GM18867 (cell line): ENCODE measurements at regions not wholly inside any gene's neighbourhood (a gene's known extent, or its start where the extent isn't known, plus 50 kb on each side); places are given as distances from the start of the nearest gene placed in this dataset.

Experiments
- ATAC-seq: cut with Tn5 transposase; IDR thresholded peaks from one replicate; pipeline ENCODE4 v1.9.1; 2021; ENCODE audit warnings: mild to moderate bottlenecking, moderate library complexity; ENCODE audit not compliant: unreplicated experiment

DNA sequence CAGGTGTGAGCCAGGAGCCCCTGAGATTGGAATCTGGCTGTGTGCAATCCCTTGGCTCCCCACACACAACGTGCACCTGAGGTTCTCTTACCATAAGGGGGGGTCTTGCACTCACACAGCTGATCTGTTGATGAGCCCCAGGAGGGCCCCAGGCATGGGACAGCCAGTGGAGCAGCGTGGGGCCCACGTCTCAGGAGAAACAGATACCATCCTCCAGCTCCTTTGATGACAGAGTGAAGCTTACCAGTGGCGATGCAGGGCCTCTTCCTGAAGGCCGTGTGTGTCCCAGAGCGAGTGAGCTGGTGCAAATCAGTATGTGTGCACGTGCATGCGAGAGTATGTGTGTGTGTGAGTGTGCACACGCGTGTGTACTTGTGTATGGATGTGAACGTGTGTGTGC, 287.4 kb downstream of the IRX1 start:
- ATAC-seq = no peak

DNA sequence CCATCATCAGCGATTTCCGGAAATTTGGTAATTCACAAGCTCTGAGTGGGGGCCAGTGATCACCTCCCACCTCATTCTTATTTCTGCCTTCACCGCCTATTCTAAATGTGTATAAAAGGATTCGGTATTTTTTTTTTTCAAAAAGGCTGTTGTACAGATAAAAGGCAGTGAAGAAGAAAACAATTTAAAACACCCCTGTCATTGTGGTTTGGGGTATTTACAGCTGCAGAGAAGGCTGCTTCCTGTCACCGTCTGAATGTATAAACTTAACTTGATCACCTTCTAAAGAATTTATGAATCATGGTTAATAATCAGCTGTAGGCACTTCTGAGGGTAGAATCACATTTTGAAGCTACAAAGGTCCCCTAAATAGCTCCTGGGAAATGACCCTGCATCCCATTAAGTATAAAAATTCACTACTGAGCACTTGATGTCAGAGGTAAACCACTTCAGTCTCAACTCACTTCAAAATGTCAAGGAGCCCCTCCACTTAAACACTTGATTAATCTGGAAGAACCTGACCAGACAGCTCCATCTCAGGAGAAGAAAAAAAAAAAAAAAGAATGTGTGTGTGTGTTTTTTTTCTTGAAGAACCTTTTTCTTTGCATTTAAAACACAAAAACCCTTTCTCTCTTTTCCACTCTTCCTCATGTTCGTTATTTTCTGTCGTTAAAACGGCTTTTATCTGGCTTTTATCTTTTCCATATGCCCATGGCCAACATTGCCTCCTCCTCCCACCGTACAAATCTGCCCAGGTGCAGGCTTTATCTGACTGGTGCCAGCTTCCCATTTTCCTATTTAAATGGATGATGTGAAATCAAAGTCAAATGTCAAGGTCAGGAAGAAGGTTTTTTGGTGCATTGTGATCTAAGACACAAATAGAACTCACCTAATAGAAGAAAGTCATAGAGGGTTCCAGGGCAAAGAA, 291.2 kb downstream of the IRX1 start:
- no peak for ATAC-seq

DNA sequence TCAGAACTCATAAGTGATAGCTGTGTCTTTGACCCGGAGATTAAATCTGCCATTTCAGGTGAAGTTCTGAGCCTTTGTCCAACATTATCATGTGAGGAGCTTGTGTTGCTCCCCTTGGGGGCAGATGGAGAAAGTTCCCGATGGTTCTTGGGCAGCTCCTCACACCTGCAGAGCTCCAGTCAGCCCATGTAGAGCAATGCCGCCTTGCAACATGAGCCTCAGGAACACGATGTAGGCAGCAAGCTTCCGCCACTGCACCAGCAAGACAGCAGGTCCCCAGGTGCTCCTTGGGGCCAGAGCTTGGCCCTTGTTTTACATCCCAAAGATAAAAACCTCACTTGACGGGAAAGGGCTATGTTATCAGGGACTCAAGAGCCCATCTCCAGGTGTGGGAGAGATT, 292.7 kb downstream of the IRX1 start:
- ATAC-seq = no peak

DNA sequence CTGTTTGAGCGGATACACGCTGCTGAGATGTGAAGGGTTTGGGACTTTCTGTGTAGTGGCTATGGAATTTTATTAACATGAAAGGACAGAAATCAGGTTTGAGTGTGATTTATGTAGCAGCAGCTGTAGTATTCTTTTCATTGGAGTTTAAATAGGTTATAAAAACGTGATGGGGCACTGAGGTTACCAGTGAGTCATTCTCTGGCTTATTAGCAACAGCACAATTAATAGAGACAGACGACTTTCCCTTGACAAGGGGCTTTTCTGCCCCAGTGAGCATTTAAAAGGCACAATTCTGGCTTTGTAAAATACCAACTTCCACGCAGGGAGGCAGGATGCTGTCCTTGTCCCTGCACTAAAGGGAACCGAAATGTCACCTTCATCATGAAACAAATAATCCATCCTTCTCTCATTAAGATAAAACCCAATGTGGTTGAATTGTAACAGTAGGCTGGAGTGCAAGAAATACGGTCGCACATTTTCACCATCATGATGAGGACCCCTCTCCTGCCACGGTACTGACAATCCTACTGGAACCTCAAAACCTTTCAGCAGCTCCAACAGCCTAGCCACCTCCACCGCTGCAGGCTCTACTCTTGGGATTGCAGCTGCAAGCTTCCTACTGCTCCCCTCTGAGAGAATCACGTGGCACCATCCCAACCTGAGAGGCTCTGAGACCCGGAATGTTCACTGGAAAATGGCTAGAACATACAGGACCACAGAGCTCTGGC, 293.9 kb downstream of the IRX1 start:
- ATAC-seq = no peak

DNA sequence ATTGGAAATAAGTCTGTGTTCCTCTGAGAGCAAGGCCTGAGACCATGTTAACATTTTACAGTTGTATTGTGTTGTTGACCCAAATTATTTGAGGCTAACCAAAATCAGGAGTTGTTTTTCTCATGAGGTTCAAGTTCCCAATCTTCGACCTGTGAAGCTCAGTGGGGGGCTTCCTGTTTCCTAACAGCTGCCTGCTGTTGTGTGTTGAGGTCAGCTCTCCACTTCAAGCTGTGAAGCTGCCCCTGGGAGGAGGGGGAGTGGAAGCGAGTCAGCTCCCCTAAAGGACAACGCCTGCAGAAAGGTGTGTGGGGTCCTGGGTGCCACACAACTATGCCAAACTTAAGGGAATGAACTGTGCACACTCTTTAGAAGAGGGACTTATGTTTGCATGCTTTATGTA, 295.5 kb downstream of the IRX1 start:
- ATAC-seq = no peak

DNA sequence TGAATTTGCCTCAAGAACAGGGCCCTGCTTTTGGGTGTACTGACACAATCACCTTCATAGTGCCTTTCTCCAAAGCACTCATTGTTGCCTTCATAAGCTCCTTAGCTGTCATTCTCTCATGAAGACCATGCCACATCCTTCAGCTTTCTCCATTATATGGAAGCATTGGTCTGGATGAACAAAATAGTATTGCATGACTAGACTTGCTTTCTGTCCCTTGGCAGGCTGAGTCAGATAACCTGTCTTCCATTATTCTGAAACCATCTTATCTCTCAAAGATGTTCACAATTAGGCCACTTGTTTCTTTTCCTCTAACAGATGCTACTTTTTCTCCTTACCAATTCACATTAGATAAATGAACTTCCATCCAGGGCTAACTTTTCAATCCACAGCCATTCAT, 297.9 kb downstream of the IRX1 start:
- ATAC-seq = no peak

DNA sequence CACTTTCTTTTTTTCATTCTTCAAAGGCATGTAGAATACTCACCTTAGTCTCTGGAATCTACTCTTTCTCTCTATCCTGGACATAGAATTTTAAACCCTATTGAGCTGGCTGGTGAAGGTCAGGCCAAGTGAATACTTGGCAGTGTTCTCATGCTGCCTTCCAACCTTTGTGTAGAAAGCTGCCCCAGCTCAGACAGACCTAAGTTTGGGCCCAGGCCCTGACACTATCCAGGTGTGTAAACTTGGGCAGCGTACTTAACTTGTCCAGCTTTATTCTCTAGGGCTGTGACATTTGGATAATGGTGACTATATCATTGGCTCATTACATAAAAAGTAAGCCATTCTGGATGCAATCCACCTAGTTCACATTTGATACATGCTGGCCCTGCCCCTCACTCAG, 298.3 kb downstream of the IRX1 start:
- no peak for ATAC-seq

DNA sequence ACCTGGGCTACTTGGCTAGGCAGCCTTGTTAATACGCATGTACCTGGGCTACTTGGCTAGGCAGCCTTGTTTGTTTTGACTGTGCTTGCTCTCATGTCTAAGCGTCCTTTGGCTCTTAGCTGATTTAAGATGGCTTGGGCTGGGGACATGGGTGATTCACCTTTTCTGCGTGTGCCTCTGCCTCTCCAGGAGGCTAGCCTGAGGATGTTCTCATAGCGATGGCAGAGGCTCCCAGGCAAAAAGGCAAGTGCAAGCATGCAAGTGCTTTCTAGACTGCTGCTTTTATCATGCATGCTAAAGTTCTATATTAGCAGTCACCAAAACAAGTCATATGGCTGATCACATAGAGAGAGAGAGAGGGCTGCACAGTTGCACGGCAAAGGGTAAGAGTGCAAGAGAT, 300.5 kb downstream of the IRX1 start:
- ATAC-seq = no peak

DNA sequence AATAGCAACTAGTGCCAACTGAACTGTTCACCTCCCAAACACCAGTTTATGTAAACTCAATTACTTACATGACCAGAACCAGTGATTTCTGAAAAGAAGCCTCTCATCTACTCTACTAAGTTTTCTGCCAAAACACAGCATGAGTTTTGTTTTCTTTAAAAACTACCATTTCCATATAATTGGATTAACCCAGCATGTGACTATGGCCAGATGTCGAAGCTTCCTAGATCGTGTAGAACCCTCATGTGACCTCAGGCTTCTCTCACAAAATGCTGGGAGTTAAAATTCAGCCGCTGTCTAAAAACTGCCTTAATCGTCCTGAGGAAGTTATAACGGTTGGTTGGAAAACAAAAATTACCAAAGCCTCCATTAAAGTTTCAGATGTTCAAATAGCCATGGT, 303.5 kb downstream of the IRX1 start:
- no peak for ATAC-seq

DNA sequence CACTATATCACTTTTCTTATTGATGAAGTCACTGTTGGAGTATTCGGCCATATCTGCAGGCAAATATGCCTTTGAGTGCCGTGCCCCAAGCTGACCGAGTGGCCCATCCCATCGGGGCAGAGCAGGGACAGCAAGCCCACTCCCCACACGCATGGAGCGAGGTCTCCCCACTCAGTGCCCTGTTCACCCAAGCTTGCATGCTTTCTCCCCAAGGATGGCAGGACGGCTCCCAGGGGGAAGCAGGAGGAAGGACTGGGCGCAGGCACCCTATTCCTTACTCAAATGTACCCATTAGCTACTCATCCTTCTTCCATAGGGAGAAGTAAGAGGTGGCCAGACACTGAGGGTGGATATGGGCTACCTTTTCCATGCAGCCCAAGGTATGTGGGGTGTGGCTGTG, 309.0 kb downstream of the IRX1 start:
- ATAC-seq = no peak

DNA sequence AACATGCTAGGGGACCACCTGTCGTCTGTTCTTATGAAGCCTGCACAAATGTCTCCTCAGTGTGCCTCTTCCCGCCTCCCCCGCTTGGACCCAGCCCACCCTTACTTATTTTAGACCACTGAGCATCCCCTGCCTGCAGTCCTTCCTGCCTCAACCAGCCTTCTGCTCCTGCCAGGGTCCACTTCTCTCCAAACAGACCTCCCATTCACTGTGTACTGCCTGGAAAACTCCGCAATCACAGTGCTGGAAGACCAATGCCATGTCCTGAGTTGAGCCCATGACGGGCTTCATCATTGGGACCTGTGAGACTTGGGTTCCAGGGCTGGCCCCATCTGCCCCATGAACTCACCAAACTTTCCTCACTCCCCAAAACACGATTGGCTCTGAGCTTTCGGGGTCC, 309.4 kb downstream of the IRX1 start:
- ATAC-seq = no peak

DNA sequence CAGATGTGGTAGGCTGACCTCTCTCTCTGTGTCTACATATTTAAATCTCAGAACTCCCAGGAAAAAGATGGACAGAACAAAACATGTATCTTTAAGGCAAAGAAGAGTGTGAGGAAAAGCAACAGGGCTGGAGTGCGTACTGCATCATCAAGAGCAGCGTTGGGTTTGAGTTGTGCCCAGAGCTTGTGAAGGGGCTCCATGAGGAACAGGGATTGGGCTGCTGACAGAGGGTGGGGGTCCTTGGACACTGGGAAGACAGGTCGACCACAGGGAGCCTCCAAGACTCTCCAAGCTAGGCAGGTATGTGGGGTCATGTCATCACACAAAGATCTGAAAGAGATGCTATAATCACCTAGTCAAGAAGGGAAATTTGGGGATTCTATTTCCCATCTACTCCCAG, 309.9 kb downstream of the IRX1 start:
- no peak for ATAC-seq

DNA sequence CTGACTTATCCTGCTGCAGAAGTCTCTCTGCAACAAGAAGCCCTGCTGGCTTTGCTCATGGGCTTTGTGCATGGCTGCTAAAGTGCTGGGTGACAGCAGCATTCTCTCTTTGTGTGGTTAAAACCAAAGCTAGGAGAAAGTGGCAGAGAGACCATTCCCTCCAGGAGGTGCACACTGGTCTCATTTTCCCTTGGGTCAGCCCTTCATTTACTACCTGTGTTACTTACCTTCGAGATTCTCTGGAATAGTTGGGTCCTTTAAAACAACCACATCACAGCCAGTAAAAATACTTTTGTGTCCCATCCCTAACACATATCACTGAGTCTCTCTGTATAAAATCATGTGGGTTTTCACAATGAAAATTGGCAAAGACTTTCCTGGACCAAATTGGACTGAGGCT, 315.5 kb downstream of the IRX1 start:
- ATAC-seq = no peak

DNA sequence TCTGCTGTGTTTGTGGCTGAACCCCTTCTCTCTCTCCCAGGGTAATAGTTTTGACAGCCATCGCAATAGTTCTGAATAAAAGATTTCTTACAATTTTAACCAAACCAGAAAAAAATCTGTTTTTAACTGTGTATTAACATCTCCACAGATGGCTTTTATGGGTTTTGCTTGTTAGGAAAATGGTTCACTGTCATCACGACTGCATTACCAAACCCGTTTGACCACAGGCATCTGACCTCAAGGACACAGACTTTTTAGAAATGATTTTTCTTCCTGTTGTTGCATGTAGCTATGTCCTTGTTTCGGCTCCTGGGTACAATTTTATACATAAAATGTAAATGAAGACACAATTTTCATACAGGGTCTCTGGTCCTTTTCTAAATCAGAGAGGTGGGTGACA, 316.1 kb downstream of the IRX1 start:
- ATAC-seq = no peak

DNA sequence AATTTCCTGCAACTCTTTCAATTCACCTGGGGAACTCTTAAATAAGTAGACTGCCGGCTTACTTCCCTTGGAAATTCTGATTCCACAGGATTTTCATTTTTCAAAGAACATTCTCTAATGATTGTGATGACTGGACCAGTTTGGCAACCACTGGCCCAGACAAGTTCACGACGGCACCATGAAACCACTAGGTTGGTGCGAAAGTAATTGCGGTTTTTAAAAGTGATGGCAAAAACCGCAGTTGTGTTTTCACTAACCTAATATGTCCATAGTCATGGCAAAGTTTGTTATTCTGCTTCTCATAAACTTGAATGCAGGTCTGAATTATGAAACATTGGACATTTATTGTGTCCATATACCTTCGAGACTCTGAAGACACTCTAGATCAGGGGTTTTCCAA, 317.2 kb downstream of the IRX1 start:
- no peak for ATAC-seq

DNA sequence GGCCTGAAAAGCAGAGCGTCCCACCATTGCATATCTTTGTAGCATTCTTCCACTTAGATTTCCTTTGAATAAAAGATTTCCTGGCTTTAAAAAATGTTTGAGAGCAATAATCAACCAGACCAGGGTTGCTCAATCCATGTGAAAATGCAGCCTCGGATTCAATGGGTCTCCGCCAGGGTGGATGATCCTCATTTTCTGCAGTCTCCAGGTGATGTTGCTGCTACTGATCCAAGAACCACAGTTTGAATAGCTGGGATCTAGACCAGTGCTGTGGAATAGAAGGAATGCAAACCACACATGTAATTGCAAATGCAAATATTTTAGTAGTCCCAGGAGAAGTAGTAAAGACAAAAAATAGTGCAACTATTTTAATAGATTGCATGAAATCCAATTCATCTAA, 317.6 kb downstream of the IRX1 start:
- no peak for ATAC-seq

DNA sequence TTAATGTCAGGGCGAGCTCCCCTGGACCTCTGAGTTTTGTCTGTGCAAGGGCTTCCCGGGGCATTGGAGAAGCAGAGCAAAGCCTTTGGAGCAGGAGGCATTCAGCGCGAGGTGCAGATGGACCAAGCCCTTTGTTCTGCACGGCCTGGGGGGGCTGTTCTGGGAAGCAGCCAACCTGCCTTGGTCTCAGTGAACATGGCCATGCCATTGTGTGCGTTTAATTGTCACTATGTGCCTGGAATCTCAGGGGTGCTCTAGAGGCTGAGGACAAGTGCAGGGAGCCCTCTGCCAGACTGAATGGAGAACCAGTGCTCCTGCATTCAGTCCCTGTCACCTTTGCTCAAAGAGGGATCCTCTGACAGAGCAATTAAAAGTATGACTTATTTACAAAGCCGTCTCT, 329.4 kb downstream of the IRX1 start:
- ATAC-seq = no peak

DNA sequence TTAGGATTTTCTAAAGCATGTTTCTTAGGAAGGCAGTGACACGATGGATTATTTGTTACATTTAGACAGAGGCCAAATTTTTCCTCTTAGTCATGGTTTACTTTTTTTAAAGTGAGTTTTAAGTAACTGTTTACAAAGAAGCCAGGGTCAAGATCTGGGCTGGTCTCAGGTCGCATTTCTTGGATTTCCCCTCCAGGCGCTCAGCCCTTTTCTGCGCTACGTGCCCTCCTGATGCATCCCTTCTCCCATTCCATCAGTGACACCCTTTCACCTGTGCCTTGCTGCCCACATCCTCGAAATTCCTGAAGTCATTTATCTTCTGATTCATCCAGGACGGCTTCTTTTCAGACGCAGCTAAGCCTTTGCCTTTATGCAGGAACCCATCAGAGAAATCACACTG, 330.3 kb downstream of the IRX1 start:
- no peak for ATAC-seq

DNA sequence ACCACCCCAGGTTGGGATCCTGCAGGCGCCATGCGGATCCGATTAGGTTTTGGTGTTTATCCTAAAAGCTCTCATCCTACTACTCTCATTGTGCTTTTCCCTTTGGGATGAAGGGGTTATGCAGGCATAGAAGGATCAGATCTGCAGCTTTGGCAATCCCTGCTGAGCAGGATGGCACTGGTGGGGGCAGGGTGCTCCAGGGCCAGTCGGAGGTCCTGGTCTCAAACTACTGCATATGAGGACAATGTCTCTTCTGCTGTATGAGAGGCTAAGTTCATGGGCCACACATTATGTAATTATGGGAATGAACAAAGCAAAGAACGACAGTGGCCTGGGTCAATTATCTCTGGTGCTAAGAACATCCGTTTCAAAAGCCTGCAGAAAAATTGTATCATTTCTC, 334.2 kb downstream of the IRX1 start:
- ATAC-seq = no peak

DNA sequence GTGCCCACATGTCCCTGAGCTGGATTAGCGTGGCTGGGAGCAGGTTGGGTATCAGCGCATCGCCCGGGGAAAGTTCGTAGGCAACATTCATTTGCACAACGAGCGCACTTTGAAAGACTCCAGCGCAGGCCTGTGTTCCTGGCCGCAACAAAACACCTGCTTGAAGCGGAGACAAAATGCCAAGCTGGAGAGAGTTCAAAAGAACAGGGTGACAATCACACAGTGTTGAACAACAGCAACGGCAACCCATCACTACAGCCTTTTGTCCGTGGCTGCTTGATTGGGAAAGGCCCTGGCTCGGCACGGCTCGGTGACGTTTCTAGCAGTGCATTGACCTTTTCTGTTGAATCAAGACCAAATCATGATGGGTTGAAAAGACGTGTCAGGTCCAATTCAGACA, 336.3 kb downstream of the IRX1 start:
- no peak for ATAC-seq

DNA sequence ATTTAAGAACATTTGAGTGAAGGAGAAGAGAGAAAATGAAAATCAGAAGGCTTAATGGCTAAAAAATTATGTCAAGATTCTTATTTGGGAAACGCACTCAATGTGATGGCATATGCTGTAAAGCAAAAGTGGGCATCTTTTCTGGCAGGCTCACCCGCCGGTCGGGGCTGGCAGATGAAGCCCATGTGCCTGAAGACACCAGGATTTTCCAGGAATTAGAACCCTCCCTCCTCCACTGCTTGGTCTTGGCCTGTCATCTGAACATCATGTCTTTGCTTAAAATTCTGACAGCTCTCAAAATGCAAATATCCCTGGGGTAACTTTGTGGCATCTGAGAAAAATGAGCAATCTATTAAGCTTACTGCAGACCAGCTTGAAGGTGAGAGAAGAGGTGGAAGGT, 337.9 kb downstream of the IRX1 start:
- ATAC-seq = no peak

DNA sequence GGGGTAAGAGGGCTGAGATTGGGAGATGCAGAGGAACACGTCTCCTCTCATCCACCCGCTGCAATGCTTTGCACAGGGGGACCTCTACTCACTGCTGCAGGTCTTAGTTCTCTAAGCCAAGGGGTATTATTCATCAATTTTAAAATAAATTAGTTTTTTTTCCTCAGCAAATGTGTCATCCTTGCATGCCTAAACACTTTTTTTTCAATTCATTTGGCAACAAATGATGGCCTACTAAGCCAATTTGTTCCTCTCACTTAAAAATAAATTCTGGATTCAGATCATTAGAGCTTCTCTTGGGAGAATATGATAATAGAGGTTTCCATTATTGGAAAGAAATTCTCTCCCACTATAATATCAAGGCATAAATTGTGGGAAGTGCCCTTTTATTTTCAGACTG, 338.3 kb downstream of the IRX1 start:
- ATAC-seq = no peak
